GM18861 (cell line): ENCODE measurements at regions not wholly inside any gene's neighbourhood (a gene's known extent, or its start where the extent isn't known, plus 50 kb on each side); places are given as distances from the start of the nearest gene placed in this dataset.

ENCODE experiments used
- ATAC-seq: cut with Tn5 transposase; IDR thresholded peaks from one replicate; pipeline ENCODE4 v1.9.1; 2021; ENCODE audit not compliant: unreplicated experiment

GRCh38 chr6:153800580-153801188, 238.4 kb upstream of the OPRM1 start:
- ATAC-seq = no peak

DNA sequence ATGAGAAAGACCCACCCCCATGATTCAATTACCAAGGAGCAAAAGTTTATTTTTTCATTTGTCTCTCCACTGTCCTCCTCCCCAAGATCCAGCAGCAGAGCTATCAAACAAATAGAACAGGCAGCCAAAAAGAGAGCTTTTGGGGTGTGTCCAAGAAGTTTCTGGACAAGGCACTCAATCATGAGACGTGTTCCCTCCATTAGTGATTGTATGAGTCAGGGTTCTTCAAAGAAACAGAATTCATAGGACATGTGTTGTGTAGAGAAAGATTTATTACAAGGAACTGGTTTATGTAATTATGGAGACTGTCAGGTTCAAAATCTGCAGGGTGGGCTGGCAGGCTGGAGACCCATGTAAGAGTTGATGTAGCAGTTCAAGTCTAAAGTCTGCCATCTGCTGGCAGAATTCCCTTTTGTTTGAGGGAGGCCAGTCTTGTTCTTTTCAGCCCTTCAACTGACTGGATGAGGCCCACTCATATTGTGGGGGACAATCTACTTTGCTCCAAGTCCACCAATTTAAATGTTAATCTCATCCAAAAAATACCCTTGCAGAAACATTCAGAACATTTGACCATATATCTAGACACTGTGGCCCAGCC, 248.1 kb upstream of the OPRM1 start:
- no peak for ATAC-seq

DNA sequence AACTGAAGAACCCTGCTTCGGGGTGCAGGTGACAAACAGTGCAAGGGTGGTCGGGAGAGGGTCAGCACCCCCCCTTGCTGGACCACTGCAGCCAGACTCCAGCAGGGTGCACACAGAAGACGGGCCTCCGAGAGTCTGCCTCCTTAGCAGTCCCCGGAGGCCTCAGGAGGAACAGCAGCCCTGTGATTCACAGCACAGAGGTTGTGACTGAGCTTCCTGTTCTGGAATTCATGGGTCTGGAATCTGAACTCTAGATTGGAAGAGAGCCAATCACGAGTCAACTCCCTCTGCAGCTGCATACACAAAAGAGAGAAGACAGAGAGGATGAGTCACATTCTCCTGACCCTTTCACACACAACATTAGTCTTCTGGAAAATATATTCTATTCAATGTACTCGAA, 249.0 kb upstream of the OPRM1 start:
- no peak for ATAC-seq

GRCh38 chr6:153787341-153787606, 251.8 kb upstream of the OPRM1 start:
- no peak for ATAC-seq

GRCh38 chr6:153781306-153781705, 257.7 kb upstream of the OPRM1 start:
- ATAC-seq = no peak

DNA sequence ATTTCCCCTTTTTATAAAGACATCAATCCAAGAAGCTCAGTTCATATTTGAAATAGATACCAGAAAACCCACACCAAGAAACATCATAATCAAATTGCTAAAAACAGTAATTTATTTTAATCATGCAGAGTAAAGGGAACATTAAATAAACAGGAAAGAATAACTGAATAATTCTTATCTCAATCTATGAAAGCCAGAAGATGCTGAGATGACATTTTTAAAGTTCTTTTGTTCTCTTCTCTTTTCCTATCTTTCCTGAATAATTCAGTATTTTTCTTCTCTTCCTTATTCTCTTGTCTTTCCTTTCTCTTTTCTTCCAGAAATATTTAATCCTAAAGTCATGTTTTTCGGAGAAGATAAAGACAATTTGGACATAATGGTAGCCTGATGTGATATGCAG, 259.0 kb upstream of the OPRM1 start:
- ATAC-seq = no peak

- no peak for ATAC-seq
Observed at GRCh38 chr6:153778216-153778615, 260.8 kb upstream of the OPRM1 start.

GRCh38 chr6:153771577-153771976, 267.5 kb upstream of the OPRM1 start:
- ATAC-seq = no peak

- no peak for ATAC-seq
Observed at GRCh38 chr6:153767127-153767526, 271.9 kb upstream of the OPRM1 start.

DNA sequence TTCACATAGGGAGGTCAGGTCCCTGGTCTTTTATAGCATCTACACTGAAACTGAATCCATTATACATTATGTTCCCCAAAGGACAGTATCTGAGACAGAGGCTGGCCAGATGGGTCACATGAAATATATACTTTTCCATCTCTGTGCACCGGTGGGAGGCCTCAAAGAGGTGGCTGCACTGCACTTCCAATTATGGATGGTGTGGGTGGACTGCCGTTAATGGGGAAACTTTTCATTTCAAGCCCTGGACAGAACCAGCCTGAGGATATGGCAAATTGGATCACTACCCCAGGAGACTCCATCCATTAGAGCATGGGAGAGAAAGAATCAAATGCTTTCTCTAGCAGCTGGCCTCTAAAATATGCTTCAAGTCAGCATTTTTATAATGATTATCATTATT, 280.5 kb upstream of the OPRM1 start:
- no peak for ATAC-seq

- ATAC-seq = no peak
Observed at GRCh38 chr6:153735761-153736160, 303.3 kb upstream of the OPRM1 start.

- ATAC-seq = no peak
Observed at GRCh38 chr6:153729189-153729588, 309.9 kb upstream of the OPRM1 start.

DNA sequence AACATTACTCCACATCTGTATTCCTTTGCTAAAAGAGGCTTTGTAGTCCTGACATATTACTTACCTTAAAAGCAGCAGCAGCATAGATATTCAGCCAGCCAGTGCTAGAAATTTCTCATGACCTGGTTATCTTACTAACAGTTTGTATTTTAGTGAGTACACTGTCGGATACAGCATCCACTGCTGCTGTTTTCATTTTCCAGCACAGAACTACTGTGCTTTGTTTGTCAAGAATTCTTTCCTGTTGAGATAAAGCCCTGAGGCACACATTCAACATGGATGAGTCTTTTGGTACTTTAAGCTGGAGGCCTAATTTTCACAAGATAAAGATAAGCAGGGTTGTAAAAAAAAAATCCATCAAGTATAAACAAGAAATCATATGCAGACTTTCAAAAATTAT, 311.2 kb upstream of the OPRM1 start:
- ATAC-seq = no peak

DNA sequence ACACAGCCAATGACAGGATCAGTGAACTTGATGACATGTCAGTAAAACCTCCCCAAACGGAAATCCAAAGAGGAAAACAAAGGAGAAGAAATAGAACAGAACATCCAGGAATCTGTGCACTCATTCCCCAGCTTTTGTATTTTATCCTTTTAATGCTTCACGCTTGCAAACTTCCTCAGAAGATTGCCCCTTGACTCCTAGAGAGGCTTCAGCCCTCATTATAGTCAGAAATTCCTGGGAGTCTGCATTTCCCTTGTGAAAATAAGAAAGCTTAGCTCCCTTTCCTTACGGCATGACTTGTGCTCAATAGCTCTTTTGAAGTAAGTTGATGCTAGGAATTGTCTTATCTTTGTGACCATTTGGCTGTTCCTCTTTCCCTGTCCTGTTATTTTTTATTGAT, 313.6 kb upstream of the OPRM1 start:
- no peak for ATAC-seq

DNA sequence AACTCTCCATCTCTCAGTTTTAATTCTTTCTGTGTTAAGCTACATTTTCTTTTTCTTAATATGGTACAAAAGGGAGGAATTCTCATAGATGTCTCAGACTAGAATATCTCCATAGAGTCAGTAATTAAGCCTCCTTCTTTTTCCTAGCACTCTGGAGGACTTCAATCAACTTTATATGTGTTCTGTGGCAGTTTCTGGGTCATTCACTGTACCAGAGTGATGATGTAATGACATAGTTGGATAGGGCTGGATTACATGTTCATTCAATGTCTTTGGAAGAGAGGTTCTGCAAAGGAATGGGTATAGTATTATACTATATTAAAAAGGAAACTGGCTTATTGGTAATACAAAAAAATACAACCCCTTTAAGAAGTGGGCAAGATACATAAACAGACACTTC, 318.3 kb upstream of the OPRM1 start:
- ATAC-seq = no peak

DNA sequence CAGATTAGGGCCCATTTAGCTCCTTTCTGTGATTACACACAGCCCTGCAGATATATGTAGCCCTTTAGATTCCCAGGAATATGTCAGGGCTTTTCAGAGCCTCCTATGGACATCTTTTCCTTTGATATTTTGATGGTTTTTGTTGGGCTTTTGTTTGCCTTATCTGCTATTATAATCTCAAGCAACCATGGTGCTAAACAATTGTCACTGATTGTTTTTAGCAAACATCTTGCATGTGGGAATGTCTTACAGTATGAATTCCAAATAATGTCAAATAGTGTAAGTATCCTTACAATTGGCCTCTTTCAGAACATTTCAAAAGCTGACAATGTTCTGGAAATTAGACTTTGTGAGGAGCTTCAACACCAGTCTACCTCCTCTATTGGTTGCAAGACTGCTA, 333.6 kb upstream of the OPRM1 start:
- no peak for ATAC-seq

DNA sequence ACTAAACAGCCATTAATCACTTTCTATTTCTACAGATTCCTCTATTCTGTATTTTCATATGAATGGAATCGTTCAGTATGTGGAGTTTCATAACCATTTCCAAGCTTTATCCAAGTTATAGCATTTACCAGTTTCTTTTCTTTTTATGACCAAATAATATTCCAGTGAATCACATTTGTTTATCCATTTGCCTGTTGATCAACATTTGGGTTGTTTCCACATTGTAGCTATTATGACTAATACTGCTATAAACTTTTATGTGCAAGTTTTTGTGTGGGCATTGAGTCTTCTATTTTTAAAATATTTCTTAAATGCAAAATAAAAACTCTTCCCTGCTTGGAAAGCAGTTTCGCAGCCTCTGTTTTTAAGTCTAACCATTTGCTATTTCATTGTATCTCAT, 336.4 kb upstream of the OPRM1 start:
- ATAC-seq = no peak

DNA sequence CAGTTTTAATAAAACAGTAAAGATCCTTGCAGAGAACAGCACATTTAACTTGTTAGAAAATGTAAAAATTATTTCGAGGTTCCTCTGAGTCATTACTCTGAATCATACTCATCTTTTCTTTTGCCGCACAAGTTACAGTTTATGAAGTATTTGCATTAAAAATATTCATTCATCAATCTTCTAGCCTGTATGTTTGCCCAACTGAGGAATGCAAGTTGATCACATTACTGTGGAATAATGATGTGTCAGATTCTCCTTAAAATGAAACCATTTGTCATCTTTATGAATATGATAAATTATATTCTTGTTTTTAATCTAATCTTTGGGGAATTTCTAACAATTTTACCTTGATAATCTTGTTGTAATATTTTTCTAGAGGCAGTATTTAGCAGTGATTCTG, 340.4 kb upstream of the OPRM1 start:
- ATAC-seq = no peak

DNA sequence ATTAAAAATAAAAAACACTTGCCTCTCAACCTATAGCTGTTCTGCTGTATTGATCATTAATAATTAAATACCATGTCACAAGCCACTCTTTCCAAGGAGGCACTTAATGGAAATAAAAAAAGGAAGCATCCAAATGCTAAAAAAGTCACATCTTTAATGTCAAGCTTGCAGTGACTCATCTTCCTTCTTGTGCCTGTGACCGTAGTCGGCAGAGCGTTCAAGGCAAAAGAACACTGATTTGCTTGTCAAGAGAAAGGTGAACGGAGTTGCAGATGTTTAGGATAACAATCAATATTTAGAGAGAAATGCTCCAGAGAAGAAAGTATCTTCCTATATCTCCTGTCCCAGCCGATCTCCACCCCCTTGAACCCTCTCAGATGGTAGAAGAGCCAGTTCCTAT, 341.0 kb upstream of the OPRM1 start:
- no peak for ATAC-seq

DNA sequence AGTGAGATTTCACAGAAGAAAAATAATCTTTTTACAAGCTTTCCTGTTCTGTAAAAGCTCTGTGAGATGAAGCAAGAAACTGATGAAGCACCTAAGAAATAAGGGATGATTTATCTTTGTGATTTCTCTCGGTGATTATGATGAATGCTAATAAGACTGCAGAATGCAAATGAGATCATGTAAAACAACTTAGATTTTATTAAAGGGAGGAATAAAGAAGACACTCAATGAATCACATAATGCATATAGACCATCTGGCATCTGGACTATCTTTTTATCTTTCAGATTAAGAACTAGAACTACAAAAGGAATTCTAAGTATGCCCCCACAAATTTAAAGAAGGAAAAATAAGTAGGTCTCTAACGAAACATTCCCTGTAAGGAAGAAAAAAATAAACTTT, 361.5 kb upstream of the OPRM1 start:
- no peak for ATAC-seq

- no peak for ATAC-seq
Observed at GRCh38 chr6:153673750-153674149, 365.3 kb upstream of the OPRM1 start.

DNA sequence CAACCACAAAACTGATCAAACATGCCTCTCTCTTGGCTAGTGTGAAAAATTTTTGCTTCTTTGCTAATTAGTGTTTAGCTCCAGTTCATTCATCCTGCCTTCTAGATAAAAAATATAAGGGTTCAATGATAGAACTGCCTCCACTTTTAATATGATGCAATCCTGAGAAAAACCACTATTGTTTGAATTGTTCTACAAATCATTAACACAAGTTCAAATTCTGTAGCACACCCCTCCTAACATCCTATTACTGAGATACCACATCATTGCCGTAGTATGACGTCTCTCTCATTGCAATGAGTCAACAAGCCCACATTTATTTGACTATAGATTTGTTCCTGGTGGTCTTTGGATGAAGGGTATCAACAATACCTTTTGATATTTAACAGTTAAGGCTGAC, 365.8 kb upstream of the OPRM1 start:
- ATAC-seq = no peak

DNA sequence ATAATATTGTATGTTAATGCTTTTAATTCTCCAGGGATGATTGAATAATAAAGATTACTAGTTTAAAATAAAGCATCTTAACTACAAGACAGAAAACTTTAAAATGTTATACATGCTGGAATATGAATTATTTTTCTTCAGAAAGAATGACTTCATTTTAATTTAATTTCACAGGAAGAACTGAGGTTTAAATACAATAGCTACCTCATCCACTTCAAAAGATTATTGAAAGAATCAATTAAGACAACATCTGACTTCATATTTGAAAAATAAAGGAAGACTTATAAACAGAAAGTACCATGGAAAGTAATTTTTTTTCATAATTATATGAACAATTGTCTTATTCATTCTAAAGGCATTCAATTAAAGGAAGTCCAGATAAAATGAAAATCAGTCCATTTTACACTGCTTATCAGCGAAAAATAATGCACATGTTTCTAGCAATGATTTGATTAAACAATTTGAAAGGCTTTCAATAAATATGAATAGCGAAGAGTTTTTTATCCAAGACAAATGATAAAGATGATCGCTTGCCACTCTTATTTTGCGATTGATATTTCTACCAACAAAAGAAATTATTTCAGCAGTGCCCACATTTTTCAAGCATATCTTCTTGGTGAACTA, 368.5 kb upstream of the OPRM1 start:
- ATAC-seq = no peak
